HFFc6 (cell line): ENCODE measurements at regions not wholly inside any gene's neighbourhood (a gene's known extent, or its start where the extent isn't known, plus 50 kb on each side); places are given as distances from the start of the nearest gene placed in this dataset.

ENCODE experiments used
- DNase-seq: peaks from one replicate; pipeline ENCODE4 v3.0.0-alpha.2; 2018
- H3K27ac Mint-ChIP-seq: 2 replicates; pipeline ENCODE4 v1.8.0; 2020; ENCODE audit warnings: mild to moderate bottlenecking, mixed read lengths
- H3K27me3 Mint-ChIP-seq: 2 replicates; pipeline ENCODE4 v1.8.0; 2021; ENCODE audit warnings: mild to moderate bottlenecking, moderate library complexity, mixed read lengths; ENCODE audit not compliant: insufficient read depth
- H3K36me3 Mint-ChIP-seq: 2 replicates; pipeline ENCODE4 v1.8.0; 2021; ENCODE audit warnings: low read depth, mixed read lengths
- H3K4me1 Mint-ChIP-seq: 2 replicates; pipeline ENCODE4 v1.8.0; 2020; ENCODE audit warnings: low read depth, mixed read lengths
- H3K4me3 Mint-ChIP-seq: 2 replicates; pipeline ENCODE4 v1.8.0; 2020; ENCODE audit warnings: mild to moderate bottlenecking, moderate library complexity, mixed read lengths
- H3K9me3 Mint-ChIP-seq: 2 replicates; pipeline ENCODE4 v1.8.0; 2020; ENCODE audit warnings: mild to moderate bottlenecking, mixed read lengths
- CTCF ChIP-seq: fragments of 200-600 bp; sonication (generic); IDR thresholded peaks from 2 replicates; pipeline ENCODE4 v1.5.0; 2021; ENCODE audit warnings: antibody characterized with exemption, mild to moderate bottlenecking

DNA sequence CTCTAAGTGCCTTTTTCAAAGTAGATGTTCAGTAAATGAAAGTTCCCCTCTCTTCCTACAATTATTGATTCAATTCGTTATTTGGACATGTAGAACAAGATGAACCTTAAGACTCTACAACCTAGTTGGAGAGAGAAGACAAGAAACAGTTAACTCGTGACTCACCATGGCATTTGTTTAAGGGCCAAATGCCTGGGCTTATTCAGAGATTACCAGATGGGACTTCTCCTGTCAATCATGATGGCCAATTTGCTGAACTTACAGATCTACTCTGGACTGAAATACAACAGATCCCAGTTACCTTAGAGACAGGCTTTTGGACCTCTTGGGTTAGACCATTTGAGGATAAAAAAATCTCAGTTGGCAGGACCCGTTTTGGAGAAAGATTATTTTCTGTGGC lies 93.5 kb downstream of the C1orf94 start:
- no peak for TF ChIP-seq CTCF
- Mint-ChIP-seq H3K36me3 (peaks cover 4% of the 10 kb centered on the region), H3K27me3 (peaks cover 4% of the 10 kb centered on the region; the same call in 1 of the 2 replicates), H3K9me3 (peaks cover 34% of the 10 kb centered on the region), H3K4me3 (no peak overlapping the region), H3K4me1 (peaks cover 19% of the 10 kb centered on the region), H3K27ac (no peak overlapping the region)
- DNase-seq = no peak

DNA sequence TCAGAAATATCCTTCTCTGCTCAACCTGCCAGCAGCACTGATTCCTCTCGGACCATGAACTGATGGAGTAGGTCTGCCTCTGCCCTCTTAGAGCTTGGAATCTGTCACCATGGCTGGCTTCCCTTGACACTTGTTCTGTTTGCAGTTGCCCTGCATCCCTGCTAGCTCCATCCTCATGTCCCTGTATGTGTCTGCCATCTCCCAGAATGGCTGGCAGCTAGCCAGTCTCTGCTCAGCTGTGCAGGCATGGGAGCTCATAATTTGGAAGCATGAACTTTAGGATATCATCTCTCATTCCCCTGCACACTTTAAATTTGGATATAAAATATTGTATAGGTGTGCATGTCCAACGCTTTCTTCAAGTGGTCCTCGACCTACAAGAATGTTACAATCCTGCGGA lies 95.4 kb downstream of the C1orf94 start:
- H3K4me3 Mint-ChIP-seq = no peak overlapping the region
- H3K27me3 Mint-ChIP-seq = peaks cover 5% of the 10 kb centered on the region
- DNase-seq = no peak
- TF ChIP-seq CTCF = no peak
- no peak overlapping the region for H3K27ac Mint-ChIP-seq
- H3K36me3 Mint-ChIP-seq = peaks cover 4% of the 10 kb centered on the region
- H3K4me1 Mint-ChIP-seq = peaks cover 19% of the 10 kb centered on the region
- H3K9me3 Mint-ChIP-seq = peaks cover 36% of the 10 kb centered on the region

- TF ChIP-seq CTCF = no peak
- H3K27ac Mint-ChIP-seq = no peak overlapping the region
- peaks cover 30% of the 10 kb centered on the region for H3K9me3 Mint-ChIP-seq
- peaks cover 4% of the 10 kb centered on the region for H3K36me3 Mint-ChIP-seq
- H3K27me3 Mint-ChIP-seq = peaks cover 5% of the 10 kb centered on the region
- H3K4me1 Mint-ChIP-seq = no peaks in the 10 kb centered on the region
- DNase-seq = no peak
- no peak overlapping the region for H3K4me3 Mint-ChIP-seq
Observed at GRCh38 chr1:34275150-34275549, 98.4 kb downstream of the C1orf94 start.

DNA sequence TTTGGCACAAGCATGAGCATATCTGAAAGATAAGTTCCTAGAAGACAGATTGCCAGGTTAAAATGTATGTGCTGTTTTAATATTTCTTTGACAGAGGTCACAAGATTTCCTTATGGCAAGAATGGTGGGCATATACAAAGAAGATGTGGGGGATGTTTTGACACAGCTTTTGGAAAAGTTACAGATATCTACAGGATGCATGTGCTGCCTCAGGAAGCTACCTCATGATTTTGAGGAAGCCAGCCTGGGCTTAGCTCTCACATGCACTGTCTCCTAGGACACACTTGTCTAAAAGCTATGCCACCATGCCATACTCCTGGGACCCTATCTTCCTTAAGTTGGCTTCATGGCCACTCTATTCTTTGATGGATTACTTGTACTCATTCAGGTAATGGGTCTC lies 99.9 kb downstream of the C1orf94 start:
- DNase-seq = no peak
- Mint-ChIP-seq H3K9me3 (peaks cover 19% of the 10 kb centered on the region), H3K4me1 (no peaks in the 10 kb centered on the region), H3K36me3 (no peaks in the 10 kb centered on the region), H3K4me3 (no peak overlapping the region), H3K27me3 (peaks cover 5% of the 10 kb centered on the region), H3K27ac (no peak overlapping the region)
- no peak for TF ChIP-seq CTCF

DNA sequence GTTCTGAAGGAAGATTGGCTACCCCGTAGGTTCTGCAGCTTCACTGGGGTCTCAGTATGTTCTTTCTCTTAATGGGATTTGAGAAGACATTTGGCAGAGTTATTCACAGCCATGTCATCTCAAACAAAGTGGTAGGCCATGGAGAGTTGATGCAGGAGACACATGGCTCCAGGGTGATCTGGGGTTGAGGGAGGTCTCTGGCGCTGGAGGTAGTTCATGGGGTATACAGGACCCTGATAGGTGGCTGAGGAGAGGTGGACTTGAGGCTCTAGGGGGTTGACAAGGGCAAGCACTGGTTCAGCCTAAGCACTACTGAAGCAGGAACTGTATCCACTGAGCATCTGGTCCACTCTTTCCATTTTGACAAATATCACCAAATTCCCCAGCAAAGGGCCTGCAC lies 100.4 kb downstream of the C1orf94 start:
- H3K9me3 Mint-ChIP-seq = peaks cover 17% of the 10 kb centered on the region
- H3K4me3 Mint-ChIP-seq = no peak overlapping the region
- H3K36me3 Mint-ChIP-seq = no peaks in the 10 kb centered on the region
- H3K27ac Mint-ChIP-seq = no peak overlapping the region
- no peaks in the 10 kb centered on the region for H3K4me1 Mint-ChIP-seq
- TF ChIP-seq CTCF = no peak
- peaks cover 5% of the 10 kb centered on the region for H3K27me3 Mint-ChIP-seq
- no peak for DNase-seq

GRCh38 chr1:34278211-34278610 lies 101.5 kb downstream of the C1orf94 start:
- no peaks in the 10 kb centered on the region for H3K36me3 Mint-ChIP-seq
- no peak overlapping the region for H3K4me3 Mint-ChIP-seq
- no peak overlapping the region for H3K27ac Mint-ChIP-seq
- no peak for TF ChIP-seq CTCF
- peaks cover 12% of the 10 kb centered on the region for H3K9me3 Mint-ChIP-seq
- no peaks in the 10 kb centered on the region for H3K4me1 Mint-ChIP-seq
- DNase-seq = no peak
- H3K27me3 Mint-ChIP-seq = peaks cover 5% of the 10 kb centered on the region
